SHP77 treated with DMSO at 0.1 percent for 48 hours (cell line): ENCODE measurements at regions not wholly inside any gene's neighbourhood (a gene's known extent, or its start where the extent isn't known, plus 50 kb on each side); places are given as distances from the start of the nearest gene placed in this dataset.

Source experiments
- DNase-seq: peaks from one replicate; lab custom pipeline; 2025; lab: John Stamatoyannopoulos, UW

DNA sequence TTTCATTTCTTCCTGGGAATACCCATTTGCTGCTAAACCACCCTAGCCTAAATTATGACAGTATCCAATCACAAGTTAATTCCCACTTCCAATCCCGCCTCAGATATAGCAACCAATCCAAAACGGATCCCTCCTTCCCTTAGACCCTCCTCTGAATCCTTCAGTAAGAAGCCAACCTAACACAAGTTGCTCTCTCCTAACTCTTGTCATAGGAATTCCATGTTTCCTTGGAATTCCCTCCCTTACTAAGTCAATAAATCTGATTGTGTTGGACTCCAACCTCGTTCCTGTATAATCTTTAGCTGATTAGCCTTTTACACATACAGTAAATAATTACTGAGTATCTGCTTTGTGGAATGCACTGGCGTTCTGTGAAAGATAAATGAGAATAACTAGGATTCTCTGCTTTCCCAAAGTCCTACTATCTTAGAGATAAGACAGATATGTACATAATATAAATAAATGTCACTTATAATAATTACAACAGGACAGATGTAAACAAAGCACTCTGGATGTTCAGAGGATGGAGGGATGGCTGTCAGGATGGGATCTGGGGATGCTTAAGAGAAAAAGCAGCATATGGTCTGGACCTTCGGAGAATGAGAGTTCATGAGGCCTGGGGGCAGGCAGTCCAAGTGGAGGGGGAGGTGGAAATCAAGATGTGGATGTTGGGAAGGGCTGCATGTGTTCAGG, 185.8 kb upstream of the SOX5 start:
- DNase-seq: no peak

DNA sequence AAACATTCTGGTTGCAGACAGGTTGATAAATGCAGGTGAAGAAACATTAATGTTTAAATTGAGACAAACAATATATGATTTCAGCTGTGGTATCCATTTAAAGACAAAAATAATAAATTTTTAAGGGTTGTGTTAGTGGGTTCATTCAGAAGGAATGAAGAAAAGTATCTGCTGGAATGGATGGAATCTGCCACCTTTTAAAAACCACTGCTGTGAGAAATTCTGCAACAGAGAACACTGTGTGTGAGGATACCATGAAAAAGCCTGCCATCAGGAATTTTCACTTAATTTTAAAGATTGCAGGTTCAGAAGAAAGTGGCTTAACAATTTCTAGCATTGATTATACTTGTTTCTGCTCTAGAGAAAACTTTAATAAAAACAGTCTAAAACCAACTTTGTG, 184.6 kb upstream of the SOX5 start:
- no peak for DNase-seq

DNA sequence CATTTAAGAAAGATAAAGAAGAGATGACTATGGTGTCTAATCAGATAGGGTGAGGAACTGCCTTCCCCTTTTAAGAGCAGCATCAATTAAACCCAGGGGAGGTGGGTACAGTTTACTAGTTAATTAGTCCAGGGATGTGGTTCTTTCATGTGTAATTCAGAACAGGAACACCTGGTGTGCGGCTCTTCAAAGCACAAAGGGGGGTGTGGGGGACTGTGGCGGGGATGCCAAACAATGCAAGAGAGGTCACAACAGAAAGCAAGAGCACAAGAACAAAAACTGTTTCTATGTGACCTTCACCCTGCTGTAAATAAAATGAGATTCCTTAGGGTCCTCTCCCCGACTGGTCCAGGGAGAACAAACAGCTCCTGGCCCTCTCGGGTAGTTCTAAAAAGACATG, 183.9 kb upstream of the SOX5 start:
- DNase-seq: no peak

DNA sequence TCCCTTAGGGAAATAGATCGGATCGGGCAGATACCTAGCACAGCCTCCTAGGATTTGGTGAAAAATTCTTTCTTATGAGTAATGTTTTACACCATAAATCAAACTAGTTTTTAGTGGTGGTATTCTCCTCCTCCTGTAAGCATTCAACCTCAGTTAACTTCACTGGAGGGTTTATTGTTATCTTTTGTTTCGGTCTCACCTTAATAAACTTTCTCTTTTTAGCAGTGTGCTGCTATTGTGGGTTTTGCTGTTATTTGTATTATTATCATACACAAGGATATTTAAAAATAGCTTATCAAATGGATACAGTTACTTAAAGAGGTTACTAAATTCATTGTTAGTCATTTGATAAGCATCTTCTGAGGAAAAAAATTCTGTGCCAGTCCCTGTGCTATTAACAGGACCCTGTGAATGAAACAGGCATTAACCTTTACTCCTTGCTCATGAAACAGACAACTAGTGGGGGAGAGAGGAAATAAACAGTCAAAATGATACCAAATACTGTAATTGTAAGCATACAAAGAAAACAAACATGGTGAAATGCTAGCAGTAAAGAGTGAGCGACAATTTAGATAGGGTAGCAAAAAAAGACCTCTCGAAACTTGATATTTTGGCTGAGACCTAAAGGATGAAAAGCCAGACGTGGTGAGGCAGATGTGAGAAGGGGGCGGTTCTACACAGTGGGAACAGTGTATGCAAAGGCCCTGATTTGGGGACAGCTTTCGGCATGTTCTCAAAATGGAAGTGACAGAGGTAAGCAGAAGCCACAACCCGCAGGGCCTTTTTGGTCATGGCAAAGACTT, 178.7 kb upstream of the SOX5 start:
- DNase-seq: no peak

DNA sequence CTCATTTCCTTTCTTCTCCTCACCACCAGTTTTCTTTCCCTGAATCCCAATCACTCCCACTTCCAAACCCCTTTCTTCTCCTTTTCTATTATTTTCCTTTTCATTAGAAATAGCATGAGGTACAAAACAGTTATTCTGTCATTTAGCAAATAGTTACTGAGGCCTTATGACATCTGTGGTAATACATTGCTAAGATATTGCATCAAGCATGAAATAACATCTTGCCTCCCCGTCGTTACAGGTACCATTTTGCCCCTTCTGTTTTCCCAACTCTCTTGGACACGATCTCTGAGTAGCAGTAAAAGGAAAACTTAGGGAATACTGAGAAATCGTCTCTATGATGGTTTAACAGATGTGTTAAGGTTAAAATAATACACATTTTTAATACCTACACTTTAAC, 175.8 kb upstream of the SOX5 start:
- no peak for DNase-seq

DNA sequence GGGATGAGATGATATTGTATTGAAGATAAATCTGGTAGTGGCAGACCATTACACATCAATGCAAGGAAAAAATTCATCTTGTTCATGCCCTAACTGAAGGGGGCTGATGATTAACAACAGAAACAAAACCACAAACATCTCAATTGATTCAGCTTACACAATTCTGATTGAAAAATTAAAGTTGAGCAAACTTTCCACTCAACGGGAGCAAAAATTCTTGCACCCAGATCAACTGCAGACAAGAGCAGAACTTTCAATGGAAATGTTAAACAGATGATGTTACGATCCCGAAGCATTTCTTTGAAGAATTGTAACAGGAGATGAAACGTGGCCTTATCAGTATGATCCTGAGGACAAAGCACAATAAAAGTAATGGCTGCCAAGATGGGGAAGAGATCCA, 172.4 kb upstream of the SOX5 start:
- DNase-seq: no peak

DNA sequence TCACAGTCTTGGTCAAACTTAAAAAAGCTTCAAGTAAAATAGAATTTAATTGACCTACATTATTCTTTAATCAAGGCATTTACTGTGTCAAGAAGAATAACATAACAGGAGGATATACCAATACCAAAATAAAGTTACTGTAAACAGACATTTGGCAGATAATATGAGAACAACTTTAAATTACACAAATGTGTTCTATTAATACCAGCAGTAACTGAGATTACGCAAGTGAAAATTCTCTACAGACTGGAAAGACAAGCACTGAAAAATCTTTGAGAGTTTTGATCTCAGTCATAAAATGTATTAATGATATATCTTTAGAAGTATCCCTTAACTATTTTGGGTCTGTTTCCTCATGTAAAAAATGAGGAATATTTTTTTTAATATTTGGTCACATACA, 169.2 kb upstream of the SOX5 start:
- DNase-seq: no peak

DNA sequence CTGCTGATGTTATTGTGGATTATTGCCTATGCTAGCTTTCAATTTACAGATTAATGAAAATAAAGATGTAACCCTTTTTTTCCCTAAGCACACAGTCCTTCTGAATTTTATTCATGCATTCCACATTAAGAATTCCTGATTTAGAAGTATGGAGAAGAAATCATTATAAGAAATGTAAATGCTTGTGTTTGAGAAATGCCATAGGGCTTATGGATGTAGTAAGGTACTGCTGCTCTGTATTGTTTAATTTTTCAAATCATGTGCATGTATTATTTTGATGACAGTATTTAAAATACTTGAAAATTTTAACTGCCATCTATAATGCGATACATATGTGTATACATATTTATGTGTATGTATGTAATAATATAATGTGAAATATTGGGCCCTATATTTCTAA, 167.1 kb upstream of the SOX5 start:
- no peak for DNase-seq

DNA sequence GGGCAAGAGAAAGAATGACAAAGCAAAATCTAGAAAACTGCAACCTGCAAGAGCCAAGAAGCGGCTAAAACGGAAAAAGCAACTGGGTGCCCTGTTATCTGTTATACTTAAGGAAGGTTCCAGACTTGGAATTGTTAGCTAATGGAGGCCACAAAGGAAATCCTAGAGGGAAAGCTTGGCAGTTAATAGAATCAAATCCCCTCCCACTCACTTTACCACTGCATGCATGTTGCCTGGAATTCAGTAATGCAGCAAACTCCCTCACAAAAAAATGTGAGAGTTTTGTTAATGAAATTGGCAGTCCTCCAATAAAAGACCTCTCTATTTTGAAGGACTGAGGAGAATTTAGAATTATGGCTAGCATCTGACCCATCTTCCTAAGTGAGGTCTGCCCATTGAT, 164.2 kb upstream of the SOX5 start:
- no peak for DNase-seq

DNA sequence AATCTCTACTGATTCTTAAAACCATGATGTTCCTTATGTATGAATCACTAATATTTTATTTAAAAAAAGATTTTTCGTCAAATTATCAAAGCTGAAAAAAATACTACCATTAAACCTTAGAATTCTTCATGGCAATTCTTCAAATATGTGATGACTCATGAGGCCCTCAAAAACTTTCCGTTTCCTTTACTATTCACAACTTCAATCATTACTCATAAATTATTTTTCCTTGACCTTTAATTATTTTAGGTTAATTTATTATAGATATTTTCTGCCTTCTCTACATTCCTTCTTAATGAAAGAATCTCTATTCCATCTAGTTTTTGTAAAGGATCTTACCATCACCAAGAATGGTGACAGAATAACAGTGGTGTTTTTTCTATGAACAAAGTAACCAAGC, 162.1 kb upstream of the SOX5 start:
- no peak for DNase-seq

DNA sequence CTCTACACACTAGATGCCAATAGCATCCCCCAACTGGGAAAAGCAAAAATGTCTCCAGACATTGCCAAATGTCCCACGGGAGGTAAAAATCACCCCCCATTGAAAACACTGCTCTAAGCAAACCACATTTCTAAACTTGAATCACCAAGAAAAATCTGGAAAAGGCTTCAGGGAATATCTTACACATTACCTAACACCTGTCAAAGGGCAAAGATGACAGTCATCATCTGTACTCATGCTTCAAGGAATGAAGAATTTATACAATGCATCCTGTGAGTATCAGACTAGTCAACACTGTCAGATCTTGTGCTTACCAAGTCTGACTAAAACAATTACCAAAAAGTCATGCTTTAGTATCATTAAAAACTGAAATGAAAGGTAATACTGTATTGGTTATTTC, 161.6 kb upstream of the SOX5 start:
- DNase-seq: no peak

DNA sequence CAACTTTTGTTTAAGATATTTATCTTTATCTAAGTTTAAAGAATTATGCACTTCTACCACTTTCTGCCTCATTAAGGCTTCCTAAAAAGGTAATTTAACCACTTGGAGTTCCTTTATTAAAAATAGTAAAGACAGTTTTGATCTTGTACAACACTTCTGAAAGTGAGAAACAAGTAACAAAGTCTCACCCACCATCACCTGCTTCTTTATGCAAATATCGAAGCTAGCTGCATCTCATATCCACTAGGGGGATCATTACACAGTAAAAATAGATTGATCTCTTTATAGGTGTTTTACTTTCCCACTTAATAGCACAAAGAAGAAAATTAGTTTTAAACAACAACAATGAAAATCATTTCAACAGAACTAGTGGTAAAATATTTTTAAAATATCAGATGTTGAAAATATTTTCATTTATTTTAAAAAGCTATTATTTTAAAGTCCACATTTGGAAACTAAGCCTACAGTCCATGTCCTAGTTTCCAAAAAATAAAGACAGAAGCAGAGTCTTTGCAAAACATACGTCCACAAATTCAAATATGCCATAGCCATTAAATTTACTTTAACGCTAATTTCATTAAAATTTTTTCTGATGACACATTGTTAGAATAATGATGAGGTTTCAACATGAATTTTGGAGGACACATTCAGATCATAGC, 160.0 kb upstream of the SOX5 start:
- no peak for DNase-seq

DNA sequence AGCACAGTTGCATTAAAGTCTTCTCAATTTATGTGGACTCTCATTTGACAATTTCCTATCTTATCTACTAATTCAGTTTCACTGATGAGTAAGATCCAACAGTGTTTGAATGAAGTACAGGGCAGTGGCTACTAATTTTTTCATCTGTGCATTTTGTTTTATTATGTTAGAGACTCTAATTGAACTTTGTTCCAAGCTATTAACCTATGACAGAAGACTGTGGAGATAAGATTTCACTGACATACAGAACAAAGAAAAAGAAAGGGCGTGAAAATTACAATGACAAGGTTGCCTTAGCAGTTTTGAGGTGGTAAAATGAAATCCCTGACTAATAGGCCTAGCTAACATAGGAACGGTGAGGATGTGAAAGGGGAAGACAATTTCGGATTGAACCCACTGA, 153.2 kb upstream of the SOX5 start:
- DNase-seq: no peak

DNA sequence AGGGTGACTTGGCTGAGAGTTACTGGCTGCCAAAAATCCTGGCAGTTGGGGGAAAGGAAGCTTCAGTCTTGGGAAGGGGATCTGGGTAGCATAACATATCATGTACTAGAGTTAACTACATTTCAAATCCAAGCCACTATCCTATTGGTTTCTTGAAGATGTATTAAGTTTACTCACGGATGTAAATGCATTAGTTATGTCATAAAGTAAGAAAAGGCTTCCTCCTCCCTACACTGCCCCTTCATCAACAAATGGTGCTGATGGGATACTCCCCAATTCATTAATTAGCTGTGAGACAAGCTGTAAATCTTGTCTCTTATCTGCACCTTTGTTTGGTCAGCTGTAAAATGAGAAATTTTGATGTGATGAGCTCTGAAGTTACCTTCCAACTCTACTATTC, 150.1 kb upstream of the SOX5 start:
- no peak for DNase-seq

DNA sequence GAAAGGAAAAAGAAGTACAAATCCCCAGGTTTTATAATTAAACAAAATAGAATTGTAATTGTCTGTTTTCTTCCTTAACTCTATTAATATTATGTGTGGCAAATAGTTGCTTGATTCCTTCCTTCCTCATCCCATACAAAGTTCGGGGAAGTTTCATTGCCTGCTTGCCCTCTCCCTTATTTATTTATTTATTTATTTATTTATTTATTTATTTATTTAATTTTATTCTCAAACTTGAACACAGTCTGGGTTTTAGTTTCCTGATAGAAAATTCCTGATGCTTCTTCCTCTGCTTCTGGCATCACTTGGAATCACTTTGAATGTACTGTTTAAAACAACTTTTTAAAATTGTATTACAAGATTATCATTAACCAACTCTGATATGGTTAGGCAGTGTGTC, 145.8 kb upstream of the SOX5 start:
- DNase-seq: no peak

DNA sequence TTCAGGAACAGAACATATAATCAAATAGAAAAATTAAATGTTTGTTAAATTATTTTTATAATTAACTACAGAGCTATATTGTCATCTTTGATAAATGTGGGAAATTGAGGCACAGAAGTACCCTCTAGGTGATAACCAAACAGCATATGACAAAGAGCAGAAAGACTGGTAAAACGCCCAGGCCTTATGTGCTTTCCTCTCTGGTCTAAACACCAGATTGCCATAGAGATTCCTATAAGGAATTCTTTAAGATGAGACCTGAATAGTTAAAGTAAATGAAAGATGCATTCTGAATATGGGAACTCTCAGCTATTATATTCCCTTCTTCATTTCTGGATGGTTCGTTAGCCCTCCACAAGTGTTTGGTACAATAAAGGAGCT, 140.0 kb upstream of the SOX5 start:
- no peak for DNase-seq

DNA sequence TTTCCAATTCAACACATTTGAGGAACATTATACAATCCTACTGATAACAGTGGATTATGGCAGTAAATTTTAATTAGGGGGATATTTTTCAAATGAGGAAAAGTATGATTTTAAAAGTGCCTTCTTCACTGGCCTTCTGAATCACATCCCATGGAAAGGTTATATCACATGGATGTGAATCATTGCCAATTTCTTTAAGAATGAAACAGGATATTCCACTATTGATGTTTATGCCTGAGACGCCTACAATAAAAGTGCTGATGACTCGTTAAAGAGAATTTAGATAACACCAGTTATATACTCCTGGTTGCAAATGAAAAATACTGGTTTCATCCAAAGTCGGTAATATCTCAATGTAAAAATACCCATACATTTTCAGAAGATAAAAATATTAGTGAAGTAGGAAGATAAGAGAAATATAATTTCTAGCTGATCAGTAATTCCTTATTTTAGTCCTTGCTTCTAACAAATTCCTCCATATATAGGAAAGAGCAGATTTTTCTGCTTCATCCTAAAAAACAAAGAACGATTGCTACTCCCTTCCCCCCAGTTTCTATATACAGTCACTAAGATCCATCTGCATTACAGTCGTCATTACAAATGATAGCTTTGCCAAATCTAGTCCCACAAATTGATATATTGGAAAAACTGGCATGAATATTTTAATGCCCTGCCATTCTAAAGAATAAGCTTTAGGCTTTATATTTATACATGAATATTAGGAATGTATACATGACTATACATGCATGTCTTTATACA, 139.5 kb upstream of the SOX5 start:
- DNase-seq: no peak

DNA sequence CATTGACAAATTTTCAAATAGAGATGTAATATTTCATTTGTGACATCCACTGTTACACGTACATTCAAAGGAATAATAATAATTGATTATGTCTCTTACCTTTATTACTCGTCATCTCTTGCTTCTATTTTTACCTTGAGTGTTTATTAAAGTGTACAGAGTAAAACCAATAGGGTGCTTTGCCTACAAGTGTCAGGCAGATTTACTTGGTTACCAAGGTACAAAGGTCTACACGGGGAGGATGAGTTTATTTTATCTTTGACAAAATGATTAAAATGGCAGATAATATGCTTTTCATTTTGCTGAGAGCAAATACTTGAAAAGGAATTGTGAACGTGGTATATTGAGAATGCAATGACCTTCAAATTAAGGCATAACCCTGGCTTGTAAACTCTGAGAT, 137.8 kb upstream of the SOX5 start:
- DNase-seq: no peak

DNA sequence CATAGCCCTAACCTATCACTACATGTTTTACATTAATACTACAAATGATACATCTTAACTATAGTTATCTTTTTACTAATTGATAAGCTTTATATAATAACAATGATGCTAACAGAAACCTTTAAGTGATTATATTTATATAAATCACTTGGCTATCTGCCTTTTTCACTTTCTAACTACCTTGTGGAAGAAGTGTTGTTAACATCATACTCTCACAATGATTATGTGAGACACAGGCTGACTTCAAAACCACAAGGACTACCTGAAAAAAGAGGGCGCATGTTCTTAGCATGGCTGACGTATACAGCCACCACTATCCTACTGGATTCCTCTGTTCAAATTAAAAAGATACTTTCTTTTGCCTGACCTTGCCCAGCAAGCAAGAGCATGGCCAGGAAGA, 135.3 kb upstream of the SOX5 start:
- no peak for DNase-seq

DNA sequence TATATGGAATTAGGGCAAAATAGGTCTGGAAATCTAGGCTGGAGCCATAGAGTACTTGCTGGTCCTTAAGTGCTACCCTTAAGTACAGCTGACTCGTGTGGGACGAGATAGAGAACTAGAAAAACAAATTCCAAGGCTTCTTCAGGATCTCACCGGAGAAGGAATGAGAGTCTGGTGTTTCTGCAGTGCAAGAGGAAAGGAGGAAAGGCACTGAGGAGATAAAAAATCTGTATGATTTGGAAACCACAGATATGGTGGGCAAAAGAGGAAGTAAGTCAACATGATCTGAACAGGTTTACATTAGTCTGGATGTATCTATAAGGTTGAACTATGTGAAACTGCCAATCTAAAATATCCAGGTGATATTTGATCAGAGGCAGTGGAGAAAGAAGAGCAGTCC, 134.4 kb upstream of the SOX5 start:
- no peak for DNase-seq

DNA sequence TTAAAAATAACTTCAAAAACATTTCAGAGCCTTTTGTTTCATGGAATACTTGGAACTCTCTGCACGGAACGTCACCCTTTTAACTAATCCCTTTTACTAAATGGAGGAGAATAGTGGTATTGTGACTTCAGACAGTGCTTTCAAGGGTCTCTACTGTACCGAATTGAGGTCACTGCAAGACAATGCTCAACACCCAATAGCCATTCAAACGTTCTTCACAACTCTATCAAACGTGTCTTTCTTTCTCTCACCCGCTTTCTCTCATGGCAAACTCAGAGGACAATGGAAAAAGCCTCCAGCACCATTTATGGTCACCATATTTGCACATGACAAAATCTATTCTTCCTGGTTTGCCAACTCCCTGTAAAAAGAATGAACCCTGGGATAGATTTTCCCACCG, 132.1 kb upstream of the SOX5 start:
- DNase-seq: no peak

DNA sequence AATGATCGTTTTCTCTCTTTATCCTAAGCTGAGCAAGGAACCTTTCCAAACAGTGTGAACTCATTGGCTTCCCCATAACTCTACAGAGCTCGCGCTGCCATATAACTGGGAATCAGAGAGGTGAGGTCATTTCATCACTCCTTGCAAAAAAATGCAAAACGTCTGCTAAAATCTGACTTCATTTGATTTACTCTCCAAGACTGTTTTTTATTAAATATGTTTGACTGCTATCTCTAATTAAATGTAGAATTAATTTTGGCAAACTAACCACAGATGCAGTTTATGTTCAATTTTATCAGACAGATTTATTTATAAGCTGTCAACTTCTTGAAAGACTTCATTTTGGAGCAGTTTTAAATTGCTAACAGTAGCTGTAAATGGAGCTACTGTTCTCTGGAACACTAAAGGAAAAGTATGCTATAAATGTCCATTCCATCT, 131.6 kb upstream of the SOX5 start:
- no peak for DNase-seq

DNA sequence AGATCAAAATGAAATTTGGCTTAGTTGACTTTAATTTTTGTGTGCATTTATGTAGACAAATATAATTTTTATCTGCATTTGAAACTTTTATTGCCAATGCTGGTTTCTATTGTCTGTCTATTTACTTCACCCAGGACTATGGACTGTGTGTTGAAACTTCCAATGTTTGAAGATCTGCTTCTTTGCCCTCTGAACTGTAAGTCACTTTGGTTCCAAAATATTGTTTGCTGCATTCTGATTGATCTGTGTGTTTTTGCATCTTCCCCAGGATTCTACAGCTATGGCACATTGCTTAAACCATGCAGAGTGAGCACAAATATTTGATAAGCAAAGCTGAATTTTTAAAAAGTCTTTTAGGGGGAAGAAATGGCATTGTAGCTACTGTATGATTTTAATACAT, 131.0 kb upstream of the SOX5 start:
- DNase-seq: no peak
